C4-2B (cell line): ENCODE measurements at regions not wholly inside any gene's neighbourhood (a gene's known extent, or its start where the extent isn't known, plus 50 kb on each side); places are given as distances from the start of the nearest gene placed in this dataset.

Source experiments
- CTCF ChIP-seq: fragments of 450-650 bp; conservative IDR thresholded peaks from 2 replicates; pipeline ENCODE4 v1.5.1; 2017; ENCODE audit warnings: mild to moderate bottlenecking
- ZFX ChIP-seq: fragments of 450-650 bp; IDR thresholded peaks from 2 replicates; pipeline ENCODE4 v1.6.1; 2017

GRCh38 chr14:105891631-105892452 is 365.5 kb downstream of the TMEM121 start:
- TF ChIP-seq CTCF = no peak
- TF ChIP-seq ZFX = no peak
